Bronchial epithelial cell (primary cell): ENCODE measurements at regions not wholly inside any gene's neighbourhood (a gene's known extent, or its start where the extent isn't known, plus 50 kb on each side); places are given as distances from the start of the nearest gene placed in this dataset.

Experiments used
- DNase-seq: peaks from one replicate; pipeline ENCODE4 v3.0.0-alpha.2; 2010; ENCODE audit warnings: low read depth
- FAIRE-seq: peaks from 2 replicates; lab custom pipeline; 2011; peaks lifted over from hg19 to GRCh38; lab: Jason Lieb, UNC
- H3K27me3 ChIP-seq: 2 replicates; pipeline ENCODE4 v1.5.1; 2011; ENCODE audit warnings: low read length; ENCODE audit not compliant: control insufficient read depth, insufficient read depth
- H3K36me3 ChIP-seq: 2 replicates; pipeline ENCODE4 v1.5.1; 2011; ENCODE audit warnings: low read length; ENCODE audit not compliant: control insufficient read depth, insufficient read depth
- H3K4me3 ChIP-seq: 2 replicates; pipeline ENCODE4 v1.5.1; 2011; ENCODE audit warnings: mild to moderate bottlenecking, low read depth, low read length, control low read depth
- TF ChIP-seq, protein P1 (sequence below): IDR thresholded peaks from 2 replicates; pipeline ENCODE4 v1.5.1; 2011; ENCODE audit warnings: mild to moderate bottlenecking, moderate library complexity, low read length, control low read depth, inconsistent platforms; ENCODE audit not compliant: insufficient read depth, severe bottlenecking

DNA sequence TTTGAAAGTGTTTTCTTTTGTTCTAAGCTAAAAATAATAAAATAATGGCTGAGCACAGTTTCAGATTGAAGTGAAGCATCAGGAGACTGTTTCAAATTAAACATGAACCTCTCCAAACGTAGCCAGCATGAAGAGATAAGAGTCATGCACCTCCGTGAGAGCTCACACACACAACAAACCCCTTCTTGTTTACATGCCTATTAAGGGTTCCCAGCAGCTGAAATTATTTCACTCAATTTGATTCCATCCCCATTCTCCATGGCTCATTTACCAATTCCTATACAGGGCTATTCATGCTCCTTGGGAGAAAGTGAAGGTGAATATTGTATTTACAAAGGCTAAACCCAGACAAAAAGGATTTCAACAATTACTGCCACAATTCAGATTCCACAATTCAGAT, 954.1 kb upstream of the INTU start:
- TF ChIP-seq, protein P1, sequence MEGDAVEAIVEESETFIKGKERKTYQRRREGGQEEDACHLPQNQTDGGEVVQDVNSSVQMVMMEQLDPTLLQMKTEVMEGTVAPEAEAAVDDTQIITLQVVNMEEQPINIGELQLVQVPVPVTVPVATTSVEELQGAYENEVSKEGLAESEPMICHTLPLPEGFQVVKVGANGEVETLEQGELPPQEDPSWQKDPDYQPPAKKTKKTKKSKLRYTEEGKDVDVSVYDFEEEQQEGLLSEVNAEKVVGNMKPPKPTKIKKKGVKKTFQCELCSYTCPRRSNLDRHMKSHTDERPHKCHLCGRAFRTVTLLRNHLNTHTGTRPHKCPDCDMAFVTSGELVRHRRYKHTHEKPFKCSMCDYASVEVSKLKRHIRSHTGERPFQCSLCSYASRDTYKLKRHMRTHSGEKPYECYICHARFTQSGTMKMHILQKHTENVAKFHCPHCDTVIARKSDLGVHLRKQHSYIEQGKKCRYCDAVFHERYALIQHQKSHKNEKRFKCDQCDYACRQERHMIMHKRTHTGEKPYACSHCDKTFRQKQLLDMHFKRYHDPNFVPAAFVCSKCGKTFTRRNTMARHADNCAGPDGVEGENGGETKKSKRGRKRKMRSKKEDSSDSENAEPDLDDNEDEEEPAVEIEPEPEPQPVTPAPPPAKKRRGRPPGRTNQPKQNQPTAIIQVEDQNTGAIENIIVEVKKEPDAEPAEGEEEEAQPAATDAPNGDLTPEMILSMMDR, result no peak
- Histone ChIP-seq H3K27me3 (no peaks in the 10 kb centered on the region), H3K36me3 (no peaks in the 10 kb centered on the region), H3K4me3 (no peak overlapping the region)
- DNase-seq, result no peak
- FAIRE-seq, result no peak

- Histone ChIP-seq H3K36me3 (no peaks in the 10 kb centered on the region), H3K4me3 (no peak overlapping the region), H3K27me3 (no peaks in the 10 kb centered on the region)
- FAIRE-seq, result no peak
- TF ChIP-seq, protein P1, result no peak
- no peak for DNase-seq
Measured at GRCh38 chr4:126679303-126679702, 953.5 kb upstream of the INTU start.

DNA sequence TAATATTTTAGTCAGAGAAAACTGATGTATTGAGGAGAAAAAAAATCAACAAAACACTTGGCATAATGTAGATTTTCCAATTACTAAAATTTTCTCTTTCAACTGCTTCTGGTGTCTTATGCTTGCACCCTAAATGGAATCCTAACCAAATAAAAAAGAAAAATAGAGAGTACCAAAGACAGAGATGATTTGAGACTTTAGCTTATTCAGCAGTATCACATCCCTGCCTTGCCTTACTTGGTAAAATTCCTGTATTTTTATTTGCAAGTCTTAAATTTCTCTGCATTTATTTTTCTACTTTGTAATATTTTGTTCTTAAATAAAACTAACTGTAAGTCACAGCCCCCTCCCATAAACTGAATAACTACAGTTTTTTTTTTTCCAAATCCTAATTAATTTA, 950.5 kb upstream of the INTU start:
- DNase-seq (no peak), FAIRE-seq (no peak)
- TF ChIP-seq, protein P1, result no peak
- Histone ChIP-seq H3K27me3 (no peaks in the 10 kb centered on the region), H3K36me3 (no peaks in the 10 kb centered on the region), H3K4me3 (no peak overlapping the region)

DNA sequence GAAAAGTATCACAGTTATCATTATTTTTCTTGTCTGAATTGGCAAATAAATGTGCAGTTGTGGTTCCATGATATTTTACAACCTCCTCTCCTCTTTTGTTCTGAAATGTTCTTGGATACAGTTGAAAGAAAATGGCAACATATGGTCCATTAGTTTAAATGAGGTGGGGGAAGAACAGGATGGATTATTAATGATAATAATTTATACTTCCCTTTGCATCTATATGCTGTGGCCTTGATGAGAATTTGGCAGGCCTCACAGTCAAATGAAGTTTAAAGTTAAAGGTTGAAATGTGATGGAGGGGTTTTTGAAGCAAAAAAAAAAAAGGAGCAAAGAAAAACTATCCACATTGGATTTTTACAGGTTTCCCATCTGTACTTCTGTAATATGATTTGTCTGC, 946.3 kb upstream of the INTU start:
- DNase-seq (no peak), FAIRE-seq (no peak)
- TF ChIP-seq, protein P1, result no peak
- H3K36me3 ChIP-seq, result no peaks in the 10 kb centered on the region
- H3K27me3 ChIP-seq, result no peaks in the 10 kb centered on the region
- H3K4me3 ChIP-seq, result no peak overlapping the region

GRCh38 chr4:126687655-126688358, 945.0 kb upstream of the INTU start:
- FAIRE-seq, result no peak
- Histone ChIP-seq H3K27me3 (no peaks in the 10 kb centered on the region), H3K36me3 (no peaks in the 10 kb centered on the region), H3K4me3 (no peak overlapping the region)
- TF ChIP-seq, protein P1, result no peak
- no peak for DNase-seq

DNA sequence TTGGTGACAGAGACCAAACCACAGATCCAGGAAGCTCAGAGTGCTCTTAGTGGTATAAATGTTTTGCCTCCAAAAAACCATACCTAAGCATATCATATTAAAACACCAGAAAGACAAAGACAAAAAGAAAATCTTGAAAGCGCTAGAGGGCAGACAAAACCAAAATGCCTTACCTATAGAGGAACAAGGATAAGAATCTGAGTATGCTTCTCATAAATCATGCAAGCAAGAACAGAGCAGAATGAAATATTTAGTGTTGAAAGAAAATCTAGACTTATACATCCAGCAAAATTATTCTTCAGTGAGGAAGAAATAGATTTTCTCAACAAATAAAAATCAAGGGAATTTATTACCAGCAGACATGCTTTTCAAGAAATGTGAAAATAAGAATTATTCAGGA, 941.0 kb upstream of the INTU start:
- H3K36me3 ChIP-seq, result no peaks in the 10 kb centered on the region
- DNase-seq, result no peak
- H3K27me3 ChIP-seq, result no peaks in the 10 kb centered on the region
- no peak for FAIRE-seq
- H3K4me3 ChIP-seq, result no peak overlapping the region
- TF ChIP-seq, protein P1, result no peak
